ENCODE measurements at regions not wholly inside any gene's neighbourhood (a gene's known extent, or its start where the extent isn't known, plus 50 kb on each side); places are given as distances from the start of the nearest gene placed in this dataset.

GRCh38 chr10:110432084-110432483 is 65.6 kb upstream of the DUSP5 start:
- no peak overlapping the region for H3K27ac ChIP-seq (ENCODE audit: low read depth, low read length, poor library complexity, severe bottlenecking)
- H3F3A ChIP-seq (ENCODE audit: insufficient read depth, low read length), result no peaks in the 10 kb centered on the region
- H3K4me3 ChIP-seq (ENCODE audit: low read depth, low read length, poor library complexity, severe bottlenecking), result no peak overlapping the region
- no peaks in the 10 kb centered on the region; the same call in 1 of the 2 replicates for H3K36me3 ChIP-seq (ENCODE audit: insufficient read depth, low read length)
- H3K9me3 ChIP-seq (ENCODE audit: low read length), result 0 out of 2 replicates have a peak, but pooled peaks cover 6% of the 10 kb centered on the region
- H3K4me2 ChIP-seq (ENCODE audit: low read length), result no peak overlapping the region
- no peak overlapping the region for H3K9ac ChIP-seq (ENCODE audit: low read length)
- no peaks in the 10 kb centered on the region for H3K79me2 ChIP-seq (ENCODE audit: insufficient read depth, low read length)
- H2AFZ ChIP-seq (ENCODE audit: low read length), result no peak overlapping the region
- peaks cover 38% of the 10 kb centered on the region for H3K4me1 ChIP-seq (ENCODE audit: insufficient read depth, low read length, severe bottlenecking)
- no peaks in the 10 kb centered on the region for H4K20me1 ChIP-seq (ENCODE audit: insufficient read depth, low read length)
- no peaks in the 10 kb centered on the region for H3K27me3 ChIP-seq (ENCODE audit: insufficient read depth, low read length)
- H3K9me2 ChIP-seq (ENCODE audit: low read depth, low read length), result no peaks in the 10 kb centered on the region
- TF ChIP-seq CTCF (IDR thresholded peaks at IDR 0.05; ENCODE audit: low read length), result no peak
- no peak for TF ChIP-seq EZH2 (IDR thresholded peaks at IDR 0.05; ENCODE audit: borderline replicate concordance, low read length)

GRCh38 chr10:110432814-110433565 is 64.7 kb upstream of the DUSP5 start:
- Histone ChIP-seq H3K4me3 (ENCODE audit: low read depth, low read length, poor library complexity, severe bottlenecking) (no peak overlapping the region), H3K9me3 (ENCODE audit: low read length) (0 out of 2 replicates have a peak, but pooled peaks cover 6% of the 10 kb centered on the region), H4K20me1 (ENCODE audit: insufficient read depth, low read length) (no peaks in the 10 kb centered on the region), H3K4me1 (ENCODE audit: insufficient read depth, low read length, severe bottlenecking) (peaks cover 43% of the 10 kb centered on the region), H3K79me2 (ENCODE audit: insufficient read depth, low read length) (no peaks in the 10 kb centered on the region), H3K4me2 (ENCODE audit: low read length) (no peak overlapping the region), H3K9me2 (ENCODE audit: low read depth, low read length) (no peaks in the 10 kb centered on the region), H3K36me3 (ENCODE audit: insufficient read depth, low read length) (no peaks in the 10 kb centered on the region; the same call in 1 of the 2 replicates), H3K27ac (ENCODE audit: low read depth, low read length, poor library complexity, severe bottlenecking) (no peak overlapping the region), H3F3A (ENCODE audit: insufficient read depth, low read length) (no peaks in the 10 kb centered on the region), H3K27me3 (ENCODE audit: insufficient read depth, low read length) (no peaks in the 10 kb centered on the region), H3K9ac (ENCODE audit: low read length) (no peak overlapping the region), H2AFZ (ENCODE audit: low read length) (no peak overlapping the region)
- TF ChIP-seq CTCF (IDR thresholded peaks at IDR 0.05; ENCODE audit: low read length) (no peak), EZH2 (IDR thresholded peaks at IDR 0.05; ENCODE audit: borderline replicate concordance, low read length) (no peak)

- Histone ChIP-seq H3K4me3 (ENCODE audit: low read depth, low read length, poor library complexity, severe bottlenecking) (no peak overlapping the region), H2AFZ (ENCODE audit: low read length) (no peak overlapping the region), H3K9ac (ENCODE audit: low read length) (no peak overlapping the region), H3K9me2 (ENCODE audit: low read depth, low read length) (no peaks in the 10 kb centered on the region), H3K4me1 (ENCODE audit: insufficient read depth, low read length, severe bottlenecking) (peaks cover 48% of the 10 kb centered on the region), H3K79me2 (ENCODE audit: insufficient read depth, low read length) (no peaks in the 10 kb centered on the region), H3K27me3 (ENCODE audit: insufficient read depth, low read length) (no peaks in the 10 kb centered on the region), H3F3A (ENCODE audit: insufficient read depth, low read length) (no peaks in the 10 kb centered on the region), H3K36me3 (ENCODE audit: insufficient read depth, low read length) (no peaks in the 10 kb centered on the region; the same call in 1 of the 2 replicates), H3K27ac (ENCODE audit: low read depth, low read length, poor library complexity, severe bottlenecking) (no peak overlapping the region), H3K4me2 (ENCODE audit: low read length) (no peak overlapping the region), H4K20me1 (ENCODE audit: insufficient read depth, low read length) (no peaks in the 10 kb centered on the region), H3K9me3 (ENCODE audit: low read length) (0 out of 2 replicates have a peak, but pooled peaks cover 6% of the 10 kb centered on the region)
- TF ChIP-seq EZH2 (IDR thresholded peaks at IDR 0.05; ENCODE audit: borderline replicate concordance, low read length) (no peak), CTCF (IDR thresholded peaks at IDR 0.05; ENCODE audit: low read length) (no peak)
These were observed 64.0 kb upstream of the DUSP5 start for GRCh38 chr10:110433740-110434139.

Measured in OCI-LY1 (cell line).